HuH-7.5 (cell line): ENCODE measurements at regions not wholly inside any gene's neighbourhood (a gene's known extent, or its start where the extent isn't known, plus 50 kb on each side); places are given as distances from the start of the nearest gene placed in this dataset.

Experiments
- DNase-seq: peaks from one replicate; pipeline ENCODE4 v3.0.0; 2011; ENCODE audit warnings: low spot score

DNA sequence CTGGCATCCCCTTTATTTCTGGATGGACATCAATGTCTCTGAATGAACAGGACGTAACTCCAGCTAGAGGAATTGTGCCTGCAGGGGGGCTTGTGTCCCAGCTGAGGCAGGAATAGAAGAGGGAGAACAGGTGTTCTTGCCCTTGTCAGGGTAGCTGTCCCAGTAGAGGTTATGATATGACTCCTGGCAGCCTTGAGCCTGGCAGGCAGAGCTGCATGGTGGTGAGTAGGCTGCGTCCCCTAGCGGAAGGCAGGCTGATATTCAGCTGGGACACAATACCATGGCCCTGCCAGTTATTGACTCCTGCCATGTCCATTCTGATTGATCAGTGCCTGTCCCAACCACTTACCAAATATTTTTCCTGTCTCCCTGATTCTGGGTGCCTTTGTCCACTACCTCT lies 197.2 kb downstream of the RAP2A start:
- DNase-seq: no peak

DNA sequence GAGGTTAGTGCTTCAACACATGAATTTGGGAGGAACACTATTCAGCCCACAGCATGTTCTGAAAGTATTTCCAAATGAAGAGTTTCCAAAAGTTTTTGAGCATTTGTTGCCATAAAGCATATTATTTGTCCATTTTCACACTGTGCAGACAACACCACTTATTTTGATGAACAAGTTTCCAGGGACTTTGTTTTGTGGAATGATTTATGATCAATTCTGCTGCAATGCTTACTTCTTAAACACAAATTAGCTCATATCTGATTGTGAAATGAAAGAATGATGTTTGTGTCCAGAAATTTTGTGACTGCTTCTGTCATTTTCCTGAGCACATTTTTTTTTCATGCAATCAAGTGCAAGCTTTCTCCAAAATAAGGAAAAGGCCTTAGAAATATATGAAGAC lies 205.3 kb downstream of the RAP2A start:
- no peak for DNase-seq

DNA sequence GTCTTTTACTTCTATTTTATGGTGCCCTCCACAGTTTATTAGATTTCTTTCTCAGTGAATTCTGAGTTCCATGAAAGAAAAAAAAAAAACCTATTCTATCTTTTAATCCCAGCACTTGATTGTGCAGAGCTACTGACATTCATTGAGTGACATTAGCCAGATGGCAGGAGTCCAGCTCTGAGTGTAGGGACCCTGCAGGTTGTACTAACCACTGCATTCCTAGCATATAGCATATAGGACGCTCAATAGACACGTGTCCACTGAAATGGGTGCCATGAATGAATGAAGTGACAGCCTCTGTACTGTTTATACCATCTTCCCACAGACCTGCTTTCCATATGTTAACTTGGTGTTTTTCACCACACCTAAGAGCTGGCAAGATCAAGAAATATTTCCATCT lies 206.3 kb downstream of the RAP2A start:
- no peak for DNase-seq

DNA sequence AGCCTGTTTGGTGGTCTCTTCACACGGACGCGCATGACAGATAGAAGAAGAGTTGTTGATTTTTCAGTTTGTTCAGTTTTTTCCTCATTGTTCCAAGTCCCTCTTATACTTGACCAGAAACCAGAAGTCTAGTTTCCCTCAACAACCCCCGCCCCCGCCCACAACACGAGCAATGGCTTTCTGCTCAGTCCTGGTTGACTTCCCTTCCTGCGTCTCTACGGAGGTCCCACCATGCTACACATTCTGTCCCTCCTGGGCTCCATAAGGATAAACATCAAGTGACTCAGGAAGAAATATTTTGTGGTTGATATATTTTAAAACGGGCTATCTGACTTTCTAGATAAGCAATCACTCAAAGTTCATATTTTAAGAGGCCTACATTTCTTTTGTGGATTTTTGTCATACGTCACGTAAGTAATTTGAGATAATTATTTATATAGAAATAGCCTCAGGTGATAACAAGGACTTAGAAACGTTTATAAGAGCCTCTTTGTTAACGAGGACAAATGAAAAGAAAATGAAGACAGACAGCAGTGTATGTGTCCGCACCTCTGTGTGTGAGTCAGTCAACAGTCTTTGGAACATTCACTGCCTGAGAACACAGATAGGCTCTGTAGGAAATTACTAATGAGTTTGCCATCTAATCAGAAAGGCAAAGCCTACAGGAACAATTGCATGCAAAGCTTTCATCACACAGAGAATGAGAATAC lies 214.4 kb downstream of the RAP2A start:
- DNase-seq: no peak

DNA sequence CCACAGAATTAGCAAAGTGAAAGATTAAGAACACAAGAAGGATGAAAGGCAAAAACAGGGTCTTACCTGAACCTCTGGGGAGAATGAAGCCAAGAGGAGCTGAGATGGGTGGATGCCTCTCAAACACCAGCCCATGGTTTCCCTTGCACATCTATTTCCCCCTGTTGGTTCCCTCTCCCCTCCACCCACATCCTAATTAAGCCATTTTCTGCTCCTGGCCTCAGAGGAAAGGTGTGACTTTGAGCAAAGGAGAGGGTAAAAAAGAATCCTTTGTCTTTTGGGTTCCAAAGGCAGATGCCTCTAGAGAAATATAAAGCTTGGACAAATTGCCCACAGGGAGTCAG lies 214.9 kb downstream of the RAP2A start:
- no peak for DNase-seq

DNA sequence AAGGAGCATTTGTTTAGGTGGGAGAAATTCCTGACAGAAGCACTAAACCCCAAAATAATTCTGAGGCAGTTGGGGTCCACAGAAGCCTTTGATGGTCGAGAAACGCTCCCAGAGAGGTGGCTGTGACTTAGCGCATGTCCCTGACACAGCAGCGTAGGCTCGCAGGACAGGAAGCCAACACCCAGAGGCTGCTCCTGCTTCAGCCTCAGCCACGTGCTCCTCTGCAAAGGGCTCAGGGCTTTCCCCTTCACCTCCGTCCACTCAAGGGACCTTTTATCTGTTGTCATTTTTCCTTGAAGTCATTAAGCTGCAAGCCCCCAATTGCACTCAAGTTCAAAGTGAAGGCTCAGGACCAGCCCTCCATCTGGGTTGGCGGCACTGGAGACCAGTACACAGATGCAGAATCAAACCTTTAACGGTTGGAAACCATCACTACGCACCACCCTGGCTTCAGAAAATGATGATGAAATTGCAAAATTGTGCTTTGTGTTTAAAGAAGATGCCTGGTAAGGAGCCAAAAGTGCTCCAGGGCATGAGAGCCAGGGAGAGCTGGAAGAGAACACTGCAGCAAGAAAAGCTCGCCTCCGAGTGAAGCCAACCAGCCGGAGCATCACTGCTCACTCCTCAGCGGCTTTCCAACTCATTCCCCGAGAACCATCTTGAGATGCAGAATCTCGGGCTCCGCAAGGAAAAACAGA lies 219.6 kb downstream of the RAP2A start:
- DNase-seq: no peak

DNA sequence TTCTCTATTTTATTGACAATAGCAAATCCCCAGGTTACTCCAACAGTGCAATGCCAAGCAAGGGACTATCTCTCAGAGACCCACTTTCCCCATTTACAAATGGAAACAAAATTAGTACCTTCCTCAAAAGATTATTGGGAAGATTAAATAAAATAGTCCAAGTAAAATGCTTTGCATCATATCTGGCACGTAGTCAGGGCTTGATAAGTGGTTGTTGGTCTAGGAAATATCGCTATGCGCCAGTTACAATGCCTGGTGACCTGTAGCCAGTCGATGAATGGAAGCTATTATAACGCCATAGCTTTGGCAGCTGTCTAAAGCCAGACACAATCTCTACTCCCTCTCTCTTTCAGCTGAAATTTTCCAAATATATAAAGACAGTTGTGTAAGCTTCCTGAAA lies 220.3 kb downstream of the RAP2A start:
- DNase-seq: no peak

DNA sequence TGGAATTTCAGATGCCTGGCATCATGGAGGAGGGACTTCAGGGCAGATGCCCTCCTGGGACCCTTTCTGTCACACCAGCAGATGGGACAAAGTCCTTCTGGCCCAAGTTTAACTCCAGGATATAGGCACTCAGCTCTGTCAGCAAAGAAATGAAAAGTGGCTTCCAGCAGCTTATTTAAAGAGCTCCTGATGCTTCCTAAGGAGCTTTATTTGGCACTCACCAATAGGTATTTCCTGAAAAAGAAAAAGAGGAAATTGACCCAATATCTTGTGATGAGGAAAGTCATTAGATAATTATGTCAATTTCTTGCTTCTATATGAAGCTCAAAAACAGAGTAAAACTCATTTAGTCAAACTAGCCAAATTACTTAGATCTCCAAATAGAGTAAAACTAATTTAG lies 224.6 kb downstream of the RAP2A start:
- no peak for DNase-seq

DNA sequence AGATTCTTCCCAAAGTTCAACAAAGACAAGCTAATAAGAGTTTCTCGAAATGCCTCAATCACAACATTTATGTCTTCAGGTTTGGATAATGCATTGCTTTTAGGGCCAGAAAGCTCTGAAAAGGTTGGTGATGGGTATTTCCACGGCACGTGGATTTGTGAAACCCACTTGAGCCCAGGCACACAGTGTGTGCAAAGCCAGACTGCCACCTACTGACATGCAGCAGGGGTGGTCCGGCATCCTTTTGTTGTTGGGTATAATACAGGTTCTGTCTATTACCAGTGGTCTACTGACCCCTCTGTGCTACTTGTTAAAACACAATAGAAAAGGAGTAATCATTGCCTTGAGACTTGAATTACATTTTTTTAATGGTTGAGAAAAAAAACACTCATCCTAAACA lies 225.6 kb downstream of the RAP2A start:
- no peak for DNase-seq

DNA sequence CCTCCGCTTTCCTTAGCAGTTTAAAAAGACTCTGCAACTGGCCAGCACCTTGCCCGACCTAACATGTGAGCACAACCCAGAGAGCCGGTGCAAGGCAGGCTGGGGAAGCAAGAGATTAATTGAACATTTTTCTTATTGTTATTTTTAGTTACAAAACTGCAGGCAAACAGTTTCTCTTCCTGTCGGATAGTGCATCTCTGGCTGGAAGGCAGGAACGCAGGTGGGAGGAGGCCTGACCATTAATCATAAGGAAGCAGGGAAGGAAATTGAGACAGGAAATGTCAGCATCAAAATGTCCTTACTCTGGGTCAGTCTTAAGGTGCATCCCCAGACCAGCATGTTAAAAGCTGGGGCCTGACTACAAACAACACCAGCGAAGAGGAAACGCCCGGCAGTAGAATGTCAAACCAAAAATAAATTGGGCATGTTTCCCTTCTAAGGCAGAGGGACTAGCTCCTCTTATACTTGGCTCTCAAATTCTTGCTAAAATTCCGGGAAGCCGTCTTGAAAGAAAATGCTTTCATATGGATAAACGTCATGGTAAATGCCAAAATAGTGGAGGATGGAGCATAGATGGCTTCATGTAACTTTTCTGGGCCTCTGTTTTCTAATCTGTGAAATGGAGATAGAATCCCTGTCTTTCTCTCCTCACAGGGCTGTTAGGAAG lies 226.8 kb downstream of the RAP2A start:
- no peak for DNase-seq

DNA sequence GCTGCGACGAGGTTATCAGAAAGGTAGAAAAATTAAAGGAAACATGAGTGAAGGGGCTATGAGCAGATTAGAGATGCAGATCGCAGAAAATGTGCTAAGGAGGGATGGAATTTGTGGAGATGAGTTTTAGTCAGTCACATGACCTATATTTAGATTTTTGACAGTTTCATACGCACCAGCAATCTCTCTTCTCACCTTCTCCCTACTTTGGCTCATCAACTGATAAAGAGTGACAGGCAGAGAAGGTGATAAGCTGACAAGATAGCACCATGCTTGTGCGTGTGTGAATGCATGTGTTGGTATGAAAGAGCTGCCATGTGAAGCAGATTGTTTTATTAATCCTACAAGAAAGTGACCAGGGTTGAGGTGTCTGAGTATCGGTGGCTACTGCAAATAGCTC lies 252.6 kb downstream of the RAP2A start:
- DNase-seq: no peak

DNA sequence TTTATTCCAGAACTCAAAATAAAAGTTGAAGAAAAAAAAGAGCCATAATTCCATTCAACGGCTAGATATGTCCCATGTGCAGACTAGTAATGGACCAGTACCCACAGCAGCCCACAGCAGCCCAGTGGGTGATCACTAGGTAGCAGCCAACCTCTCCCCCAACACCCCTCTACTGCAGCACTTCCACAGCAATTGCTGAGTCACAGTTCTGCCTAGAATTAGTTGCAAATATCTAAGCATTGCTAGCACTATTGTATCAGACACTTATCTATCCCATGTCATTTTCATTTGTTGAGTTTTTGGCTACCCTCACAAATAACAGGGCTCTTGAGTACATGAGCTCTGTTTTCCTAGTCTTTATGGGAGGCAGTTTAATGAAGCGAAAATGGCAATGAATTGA lies 258.7 kb downstream of the RAP2A start:
- no peak for DNase-seq

DNA sequence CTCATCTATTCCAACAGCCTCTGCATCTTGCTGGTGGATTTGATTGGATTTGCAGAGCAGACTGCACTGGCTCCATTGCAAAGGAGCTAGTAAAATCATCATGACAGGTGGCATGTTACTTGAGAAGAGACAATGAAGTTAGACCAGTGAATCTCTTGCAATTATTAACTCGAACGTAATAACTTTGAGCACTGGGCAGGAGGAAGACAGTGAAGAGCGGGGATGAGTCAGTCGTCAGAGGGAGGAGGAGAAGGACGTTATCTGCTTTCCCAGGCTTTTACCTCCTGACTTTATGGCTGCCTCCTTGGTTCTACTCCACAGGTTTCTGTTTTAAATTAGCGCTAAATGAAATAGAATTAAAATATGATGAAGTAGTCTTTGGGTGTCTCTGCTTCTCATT lies 257.8 kb upstream of the IPO5 start:
- no peak for DNase-seq

DNA sequence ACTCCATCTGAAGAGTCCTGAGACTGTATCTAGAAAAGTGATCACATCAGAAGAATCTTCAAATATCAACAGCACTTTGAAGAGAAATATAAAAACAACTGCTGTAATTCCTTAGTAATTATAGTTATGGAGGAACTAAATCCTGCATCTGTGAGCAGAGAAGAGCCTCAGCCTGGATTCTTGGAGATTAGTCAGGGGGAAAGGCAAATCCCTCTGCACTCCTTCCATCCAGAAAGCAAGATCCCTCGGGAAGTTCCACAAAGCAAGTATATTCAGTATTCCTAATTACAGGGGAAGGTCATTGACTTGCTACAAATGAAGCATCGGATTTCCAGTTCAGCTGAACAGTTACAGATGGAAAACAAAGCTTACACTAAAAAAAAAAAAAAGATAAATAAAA lies 256.6 kb upstream of the IPO5 start:
- DNase-seq: no peak

DNA sequence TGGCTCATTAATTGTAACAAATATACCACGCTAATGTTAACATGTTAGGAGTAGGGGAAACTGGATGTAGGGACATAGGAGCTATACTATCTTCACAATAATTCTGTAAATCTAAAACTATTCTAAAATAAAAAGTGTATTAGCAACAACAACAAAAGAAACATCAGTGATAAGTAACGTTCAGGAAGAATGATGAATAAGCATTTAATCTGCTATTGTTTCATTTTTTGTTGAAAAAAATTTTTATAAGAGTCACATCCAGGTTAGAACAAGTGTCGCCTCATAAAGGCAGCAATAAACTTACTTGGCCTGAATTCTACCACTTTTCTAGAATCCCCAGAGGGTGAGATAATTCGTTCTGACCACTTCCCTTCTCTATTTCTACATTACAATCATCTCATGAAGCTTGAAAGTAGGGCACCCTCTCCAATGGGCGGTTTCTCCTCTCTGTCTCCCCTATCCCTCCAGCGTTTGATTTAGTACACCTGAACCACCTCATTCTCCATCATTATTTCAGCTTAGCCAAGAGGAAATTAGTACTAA lies 253.1 kb upstream of the IPO5 start:
- no peak for DNase-seq

DNA sequence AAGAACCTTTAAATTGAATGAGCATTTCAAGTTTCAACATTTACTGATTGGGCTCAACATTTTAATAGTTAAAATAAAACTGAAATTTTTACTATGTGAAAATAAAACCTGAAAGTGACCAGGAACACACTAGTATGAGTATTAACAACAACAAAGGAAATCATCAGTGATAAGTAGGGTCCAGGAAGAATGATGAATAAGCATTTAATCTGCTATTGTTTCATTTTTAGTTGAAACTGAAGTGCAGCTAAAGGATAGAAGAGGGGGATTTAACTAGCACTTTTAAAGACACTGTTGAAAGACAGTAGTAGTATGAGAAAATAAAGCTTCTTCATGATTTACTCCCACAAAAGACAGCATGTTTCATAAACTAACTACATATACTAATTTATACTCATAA lies 250.9 kb upstream of the IPO5 start:
- DNase-seq: no peak

DNA sequence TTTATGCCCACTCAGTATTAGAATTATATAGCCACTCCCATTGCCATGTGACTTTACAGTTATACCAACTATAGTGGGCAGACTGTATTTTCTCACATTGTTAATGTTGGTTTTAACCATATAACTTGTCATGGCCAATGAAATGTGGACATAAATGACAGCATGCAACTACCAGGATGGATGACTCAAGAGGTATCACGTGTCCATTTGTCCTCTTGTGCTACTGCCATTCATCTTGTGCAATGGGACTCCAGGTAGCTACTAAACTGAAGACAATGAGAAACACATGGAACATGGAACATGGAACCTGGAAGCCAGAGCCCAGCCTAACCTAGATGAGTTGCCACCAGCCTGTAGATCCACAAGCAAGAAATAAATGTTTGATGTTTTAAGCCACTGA lies 242.7 kb upstream of the IPO5 start:
- DNase-seq: no peak

DNA sequence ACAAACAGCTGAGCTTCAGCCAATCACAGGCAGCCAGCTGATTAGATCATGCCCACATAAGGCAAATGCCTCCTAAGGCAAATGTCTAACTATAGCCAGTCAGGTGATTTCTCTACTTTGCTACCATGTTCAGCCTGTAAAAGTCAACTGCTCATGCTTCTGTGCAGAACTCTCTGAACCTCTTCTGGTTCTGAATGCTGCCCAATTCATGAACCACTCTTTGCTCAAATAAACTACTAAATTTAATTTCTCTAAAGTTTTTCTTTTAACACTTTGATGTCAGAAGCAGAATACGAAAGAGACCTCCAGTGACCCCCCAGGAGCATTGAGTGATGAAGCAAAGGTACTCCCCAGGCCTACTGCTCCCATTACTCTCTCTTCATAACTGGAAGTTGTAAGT lies 240.7 kb upstream of the IPO5 start:
- DNase-seq: no peak

DNA sequence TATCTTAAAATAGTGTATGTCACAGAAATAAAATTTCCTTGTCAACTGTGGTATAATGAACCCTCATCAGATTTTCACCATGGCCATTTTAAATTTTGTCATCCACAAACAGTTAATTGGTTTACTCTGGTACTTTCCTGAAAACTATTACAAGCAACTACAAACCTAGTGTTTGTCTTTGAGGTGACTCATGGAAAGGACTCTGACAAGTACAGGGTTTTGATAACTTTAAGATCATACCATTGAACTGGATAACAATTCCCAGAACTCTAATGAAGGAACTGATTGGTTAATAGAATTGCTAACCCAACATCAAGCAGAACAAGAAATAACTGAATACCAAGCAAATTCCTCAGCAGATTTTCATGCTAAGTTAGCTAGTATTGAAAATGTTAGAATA lies 237.7 kb upstream of the IPO5 start:
- no peak for DNase-seq

DNA sequence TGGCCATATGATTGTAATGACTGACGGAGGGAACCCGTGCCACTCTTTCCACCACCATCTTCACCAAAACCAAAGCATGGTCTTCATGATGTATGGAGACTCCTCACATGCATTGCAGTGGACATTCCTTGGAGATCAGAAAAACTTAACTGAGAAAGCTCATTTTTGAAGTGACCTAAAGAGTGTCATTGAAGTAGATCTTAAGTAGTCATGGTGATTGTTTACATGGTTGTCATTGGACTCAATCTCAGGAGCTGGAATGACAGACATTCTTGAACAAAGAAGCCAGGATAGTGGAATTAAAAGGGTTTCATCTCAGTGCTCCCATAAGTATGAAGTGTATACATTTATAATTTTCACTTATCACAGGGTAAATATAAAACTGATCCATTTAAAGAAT lies 236.7 kb upstream of the IPO5 start:
- DNase-seq: no peak

DNA sequence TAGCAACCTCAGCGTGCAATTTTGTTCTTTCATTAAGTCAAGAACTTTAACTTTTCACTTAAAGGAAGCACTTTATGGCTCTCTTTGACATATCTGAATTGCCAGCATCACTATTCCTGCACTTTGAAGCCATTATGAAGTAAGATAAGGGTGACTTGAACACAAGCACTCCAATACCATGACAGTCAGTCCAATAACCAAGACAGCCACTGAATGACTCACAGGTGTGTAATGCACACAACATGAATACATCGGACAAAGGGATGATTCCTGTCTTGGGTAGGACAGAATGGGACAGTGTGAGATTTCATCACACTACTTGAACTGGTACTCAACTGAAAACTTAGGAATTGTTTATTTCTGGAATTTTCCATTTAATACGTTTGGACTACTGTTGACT lies 233.7 kb upstream of the IPO5 start:
- DNase-seq: no peak

DNA sequence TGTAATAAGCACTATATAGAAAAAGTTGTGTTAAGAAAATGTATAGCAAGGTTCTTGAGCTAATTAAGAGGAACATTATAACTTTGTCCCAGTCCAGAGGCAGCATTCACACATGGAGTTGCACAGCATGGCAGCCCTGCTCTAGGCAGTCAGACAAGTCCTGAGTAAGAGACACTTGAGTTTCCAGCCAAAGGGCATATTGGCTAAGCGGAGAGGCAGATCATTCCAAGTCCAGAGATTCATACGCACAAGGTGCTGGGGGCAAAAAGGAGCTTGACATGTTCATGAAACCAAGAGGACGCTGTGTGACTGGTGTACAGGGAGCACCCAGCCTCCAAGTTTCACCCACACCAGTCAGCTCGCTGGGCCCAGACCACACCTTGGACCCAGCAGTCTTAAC lies 232.6 kb upstream of the IPO5 start:
- DNase-seq: no peak

DNA sequence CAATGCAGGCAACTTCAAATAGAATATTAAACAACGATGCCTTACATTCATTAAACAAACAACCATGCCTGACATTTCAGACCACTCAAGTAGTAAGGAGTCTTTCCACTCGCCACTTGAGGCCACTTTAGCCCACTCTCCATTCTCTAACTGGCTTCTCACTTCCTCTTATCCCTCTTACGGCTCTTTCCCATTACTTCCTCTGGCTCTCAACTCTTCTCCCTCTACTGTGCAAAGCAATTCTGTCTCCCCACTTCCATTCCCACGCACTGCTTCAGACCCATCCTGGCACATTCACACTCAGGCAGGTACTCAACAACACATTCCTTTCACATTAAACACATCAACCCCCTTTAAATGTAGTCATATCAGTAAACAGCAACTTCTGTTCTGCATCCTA lies 229.8 kb upstream of the IPO5 start:
- DNase-seq: no peak

DNA sequence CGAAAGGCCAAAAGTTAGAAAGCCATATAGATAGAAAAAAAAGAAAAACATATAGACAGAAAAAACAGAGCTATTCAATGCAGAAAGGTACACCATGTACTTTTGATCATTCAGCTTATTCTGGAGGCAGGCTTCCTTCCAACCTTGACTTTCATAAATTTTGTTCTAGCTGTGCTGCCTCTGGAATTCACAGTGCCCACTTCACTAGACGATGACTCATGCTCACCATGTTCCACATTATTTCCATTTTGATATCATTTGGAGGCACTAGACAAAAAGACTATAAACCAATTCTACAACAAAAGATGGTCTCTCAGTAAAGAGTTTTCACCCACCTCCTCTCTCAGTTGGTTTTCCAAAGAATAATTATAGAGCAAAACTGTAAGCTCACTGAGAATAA lies 229.0 kb upstream of the IPO5 start:
- no peak for DNase-seq
